GM12864 (cell line): ENCODE measurements at regions not wholly inside any gene's neighbourhood (a gene's known extent, or its start where the extent isn't known, plus 50 kb on each side); places are given as distances from the start of the nearest gene placed in this dataset.

ENCODE experiments used
- DNase-seq: peaks from one replicate; pipeline ENCODE4 v3.0.0-alpha.2; 2011; ENCODE audit warnings: low read depth
- H3K4me3 ChIP-seq: 2 replicates; pipeline ENCODE4 v1.5.1; 2011; ENCODE audit warnings: mild to moderate bottlenecking, low read depth, low read length, control low read depth
- CTCF ChIP-seq: IDR thresholded peaks from 2 replicates; pipeline ENCODE4 v1.5.1; 2011; ENCODE audit warnings: low read depth, mild to moderate bottlenecking, moderate library complexity, low read length, control low read depth, inconsistent platforms; ENCODE audit errors: missing control alignments

- DNase-seq = no peak
- no peak overlapping the region for H3K4me3 ChIP-seq
- TF ChIP-seq CTCF = no peak
Measured at GRCh38 chr6:14959324-14959885, 286.5 kb upstream of the JARID2 start.

- TF ChIP-seq CTCF = no peak
- no peak overlapping the region for H3K4me3 ChIP-seq
- no peak for DNase-seq
Measured at GRCh38 chr6:14964556-14965270, 281.2 kb upstream of the JARID2 start.

- TF ChIP-seq CTCF = no peak
- no peak for DNase-seq
Measured at GRCh38 chr6:14965424-14966075, 280.3 kb upstream of the JARID2 start.

GRCh38 chr6:14966096-14966905 lies 279.6 kb upstream of the JARID2 start:
- no peak overlapping the region for H3K4me3 ChIP-seq
- DNase-seq = no peak
- no peak for TF ChIP-seq CTCF

More at GRCh38 chr6:14965424-14966075, 280.3 kb upstream of the JARID2 start:
- H3K4me3 ChIP-seq = no peak overlapping the region

GRCh38 chr6:14966906-14967711 lies 278.8 kb upstream of the JARID2 start:
- no peak overlapping the region for H3K4me3 ChIP-seq
- DNase-seq = no peak
- no peak for TF ChIP-seq CTCF

GRCh38 chr6:14968056-14968637 lies 277.7 kb upstream of the JARID2 start:
- no peak for TF ChIP-seq CTCF
- H3K4me3 ChIP-seq = no peak overlapping the region
- no peak for DNase-seq
